SK-N-SH treated with all-trans-retinoic acid at 6 μM for 48 hours (cell line): ENCODE measurements at regions not wholly inside any gene's neighbourhood (a gene's known extent, or its start where the extent isn't known, plus 50 kb on each side); places are given as distances from the start of the nearest gene placed in this dataset.

Experiments used
- RARB ChIP-seq: fragments of 250-450 bp; sonication (Bioruptor Pico); IDR thresholded peaks from 2 replicates; pipeline ENCODE4 v1.8.0; 2021; ENCODE audit warnings: mild to moderate bottlenecking, moderate library complexity
- ZFP3 ChIP-seq: fragments of 250-450 bp; sonication (Bioruptor Pico); IDR thresholded peaks from 2 replicates; pipeline ENCODE4 v1.5.0; 2020; ENCODE audit warnings: mild to moderate bottlenecking, moderate library complexity
- ZNF565 ChIP-seq: fragments of 450-650 bp; formaldehyde crosslinking; conservative IDR thresholded peaks from 2 replicates; pipeline ENCODE4 v1.5.0; 2020; ENCODE audit warnings: low read depth, mild to moderate bottlenecking, moderate library complexity
- ZNF70 ChIP-seq: fragments of 450-650 bp; formaldehyde crosslinking; IDR thresholded peaks from 2 replicates; pipeline ENCODE4 v1.5.0; 2020; ENCODE audit warnings: mild to moderate bottlenecking, moderate library complexity
- TF ChIP-seq, protein P1 (sequence below): fragments of 250-450 bp; sonication (Bioruptor Pico); IDR thresholded peaks from 2 replicates; pipeline ENCODE4 v1.8.0; 2021; ENCODE audit warnings: low read depth, mild to moderate bottlenecking, moderate library complexity, borderline replicate concordance

DNA sequence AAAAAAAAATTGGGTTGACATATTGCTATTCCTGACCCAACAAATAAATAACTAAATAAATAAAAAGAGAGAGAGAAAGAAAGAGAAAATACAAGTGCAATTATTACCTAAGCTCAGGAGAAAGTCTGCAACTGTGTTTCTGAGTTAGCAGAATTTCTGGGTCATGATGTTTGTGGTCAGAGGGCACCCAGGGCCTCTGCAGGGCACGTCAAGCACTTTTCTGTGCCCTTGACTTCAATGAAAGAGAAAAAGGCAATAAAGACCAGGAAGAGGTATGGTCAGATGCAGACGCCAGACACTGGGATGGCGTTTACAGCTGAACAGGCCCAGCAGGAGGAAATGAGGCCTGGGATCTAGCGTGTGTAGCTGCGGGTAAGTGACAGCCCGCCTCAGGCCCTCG lies 160.9 kb upstream of the GDF10 start:
- TF ChIP-seq RARB (no peak), ZNF70 (CRISPR knock-in tag) (no peak), ZFP3 (no peak), ZNF565 (CRISPR knock-in tag) (no peak)
- TF ChIP-seq, protein P1, sequence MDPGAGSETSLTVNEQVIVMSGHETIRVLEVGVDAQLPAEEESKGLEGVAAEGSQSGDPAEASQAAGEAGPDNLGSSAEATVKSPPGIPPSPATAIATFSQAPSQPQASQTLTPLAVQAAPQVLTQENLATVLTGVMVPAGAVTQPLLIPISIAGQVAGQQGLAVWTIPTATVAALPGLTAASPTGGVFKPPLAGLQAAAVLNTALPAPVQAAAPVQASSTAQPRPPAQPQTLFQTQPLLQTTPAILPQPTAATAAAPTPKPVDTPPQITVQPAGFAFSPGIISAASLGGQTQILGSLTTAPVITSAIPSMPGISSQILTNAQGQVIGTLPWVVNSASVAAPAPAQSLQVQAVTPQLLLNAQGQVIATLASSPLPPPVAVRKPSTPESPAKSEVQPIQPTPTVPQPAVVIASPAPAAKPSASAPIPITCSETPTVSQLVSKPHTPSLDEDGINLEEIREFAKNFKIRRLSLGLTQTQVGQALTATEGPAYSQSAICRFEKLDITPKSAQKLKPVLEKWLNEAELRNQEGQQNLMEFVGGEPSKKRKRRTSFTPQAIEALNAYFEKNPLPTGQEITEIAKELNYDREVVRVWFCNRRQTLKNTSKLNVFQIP (CRISPR knock-in tag) = no peak
